ENCODE measurements at regions not wholly inside any gene's neighbourhood (a gene's known extent, or its start where the extent isn't known, plus 50 kb on each side); places are given as distances from the start of the nearest gene placed in this dataset.
"Not testable (repeated sequence)": the region's sequence is repeated elsewhere in the genome, so short reads cannot be mapped to it uniquely, and the experiment has no call there.

DNA sequence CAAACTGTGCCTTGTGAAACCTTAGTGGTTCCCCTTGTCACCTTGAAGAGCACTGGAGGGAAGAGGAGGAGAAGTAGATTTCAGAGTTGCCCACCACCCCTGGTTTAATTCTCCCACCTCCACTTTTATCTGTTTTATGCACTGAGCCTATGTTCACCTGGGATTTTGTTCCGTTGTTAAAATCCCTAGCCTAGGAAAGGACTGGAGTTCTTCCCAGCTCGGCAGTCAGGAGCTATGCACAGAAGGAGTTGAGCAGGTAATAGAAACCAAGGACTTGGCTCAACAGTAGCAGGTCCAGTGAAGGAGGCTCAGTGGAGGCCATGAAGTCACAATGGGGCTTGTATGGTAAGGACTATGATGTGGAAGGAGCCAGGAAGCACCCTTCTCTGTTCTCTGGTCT, 182.4 kb upstream of the ADRA1D start:
- DNase-seq = no peak

DNA sequence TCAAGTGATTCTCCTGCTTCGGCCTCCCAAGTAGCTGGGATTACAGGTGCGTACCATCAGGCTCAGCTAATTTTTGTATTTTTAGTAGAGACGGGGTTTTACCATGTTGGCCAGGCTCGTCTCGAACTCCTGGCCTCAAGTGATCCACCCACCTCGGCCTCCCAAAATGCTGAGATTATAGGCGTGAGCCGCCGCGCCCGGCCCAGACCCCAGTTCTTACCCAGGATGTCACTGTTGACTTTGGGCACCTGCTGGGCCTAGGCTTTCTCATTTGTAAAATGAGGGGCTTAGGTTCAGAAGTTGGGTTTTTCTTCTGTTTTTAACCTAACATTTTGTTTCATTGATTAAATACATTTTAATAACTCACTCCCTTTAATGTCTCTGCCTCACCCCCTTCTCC, 181.7 kb upstream of the ADRA1D start:
- not testable (repeated sequence) for DNase-seq

DNA sequence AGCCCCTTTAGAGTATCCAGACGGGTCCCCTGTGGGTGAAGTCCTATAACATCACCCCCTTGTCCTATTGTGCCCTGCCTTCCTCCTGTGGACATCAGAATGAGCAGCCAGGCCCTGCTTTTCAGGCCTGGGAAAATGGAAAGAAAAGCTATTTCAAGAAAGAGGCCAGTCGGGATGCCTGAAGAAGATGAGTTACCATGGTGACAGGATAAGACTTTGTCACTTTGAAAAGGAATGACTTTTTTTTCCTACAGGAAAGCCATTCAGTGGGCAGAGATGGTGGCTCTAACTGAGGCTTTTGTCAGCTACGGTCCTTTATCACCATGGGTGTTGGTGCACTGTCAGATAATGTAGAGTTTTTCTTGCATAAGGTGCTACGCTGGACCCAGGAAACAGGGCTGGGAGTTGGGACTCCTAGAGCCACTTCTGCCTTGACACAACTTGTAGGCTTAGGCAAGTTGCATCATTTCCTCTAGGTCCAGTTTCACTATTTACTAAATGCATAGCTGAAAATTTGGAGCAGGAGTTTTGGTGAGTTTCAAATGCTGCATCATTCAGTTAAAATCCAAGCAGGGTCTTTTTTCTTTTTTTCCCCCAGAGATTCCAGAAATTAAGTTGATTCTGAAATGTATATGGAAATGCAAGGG, 179.0 kb upstream of the ADRA1D start:
- peak; percentile 32 for DNase-seq

DNA sequence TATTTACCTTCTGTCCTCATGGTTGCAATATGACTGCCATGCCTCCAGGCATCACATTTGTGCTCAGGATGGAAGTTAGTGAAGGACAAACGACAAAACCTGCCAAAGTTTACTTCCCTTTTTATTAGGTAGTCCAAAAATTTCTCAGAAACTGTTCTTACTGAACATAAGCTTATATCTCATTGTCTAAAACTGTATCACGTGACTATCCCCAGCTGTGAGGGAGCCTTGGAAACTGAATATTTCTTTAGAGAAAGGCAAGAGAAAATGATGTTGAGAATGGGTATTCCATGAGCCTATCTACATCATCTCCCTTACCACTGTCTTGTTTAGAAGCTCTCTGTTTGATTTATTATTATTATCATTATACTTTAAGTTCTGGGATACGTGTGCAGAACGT, 169.1 kb upstream of the ADRA1D start:
- no peak for DNase-seq

DNA sequence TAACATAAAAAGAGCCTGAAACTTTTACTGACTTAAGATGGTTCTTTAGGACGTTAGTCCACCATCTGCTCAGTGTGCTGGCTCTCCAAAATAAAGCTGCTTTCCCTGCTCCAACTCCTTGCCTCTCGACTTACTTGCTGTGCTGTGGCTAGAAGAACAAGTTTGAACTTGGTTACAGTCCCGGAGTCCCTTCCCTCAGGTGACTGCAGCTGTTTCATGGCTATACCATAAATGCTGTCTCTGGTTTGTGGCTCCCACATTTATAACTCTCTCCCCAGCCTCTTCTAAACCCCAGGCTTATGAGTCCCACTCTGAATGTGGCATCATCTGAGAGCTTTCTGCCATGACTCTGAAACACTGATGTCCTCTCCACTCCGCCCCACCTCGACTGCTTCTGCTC, 166.2 kb upstream of the ADRA1D start:
- DNase-seq = no peak

DNA sequence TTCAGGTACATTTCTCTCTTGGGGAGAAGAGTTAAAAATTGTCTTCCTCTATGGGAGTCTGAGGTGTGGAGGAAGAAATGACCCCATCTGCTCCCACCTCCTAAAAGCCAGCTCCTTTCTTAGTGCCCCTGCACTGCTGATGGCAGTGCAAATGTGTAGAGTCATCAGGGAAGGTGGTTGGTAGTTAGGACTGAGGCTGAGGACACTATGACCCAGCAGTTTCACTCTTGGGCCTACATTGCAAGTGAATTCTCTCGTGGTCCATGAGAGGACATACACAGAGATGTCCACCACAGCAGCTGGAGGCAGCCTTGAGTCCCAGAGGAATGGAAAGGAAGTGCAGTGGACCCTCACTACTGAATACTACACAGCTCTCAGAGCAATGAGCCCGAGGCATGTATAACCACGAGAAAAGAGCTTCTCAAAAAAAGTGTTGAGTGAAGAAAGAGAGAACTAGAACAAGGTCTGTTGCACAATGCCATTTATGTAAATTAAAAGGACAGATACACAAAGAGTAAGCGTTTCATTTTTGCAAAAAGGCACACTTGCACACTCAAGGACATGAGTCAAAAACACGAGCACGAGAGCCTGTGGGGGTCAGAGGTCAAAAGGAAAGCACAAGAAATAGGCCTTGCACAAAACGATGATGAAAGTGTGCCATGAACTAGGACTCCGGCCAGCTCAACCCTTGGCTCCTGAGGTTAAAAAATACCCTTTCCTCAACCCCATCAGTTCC, 164.4 kb upstream of the ADRA1D start:
- no peak for DNase-seq

DNA sequence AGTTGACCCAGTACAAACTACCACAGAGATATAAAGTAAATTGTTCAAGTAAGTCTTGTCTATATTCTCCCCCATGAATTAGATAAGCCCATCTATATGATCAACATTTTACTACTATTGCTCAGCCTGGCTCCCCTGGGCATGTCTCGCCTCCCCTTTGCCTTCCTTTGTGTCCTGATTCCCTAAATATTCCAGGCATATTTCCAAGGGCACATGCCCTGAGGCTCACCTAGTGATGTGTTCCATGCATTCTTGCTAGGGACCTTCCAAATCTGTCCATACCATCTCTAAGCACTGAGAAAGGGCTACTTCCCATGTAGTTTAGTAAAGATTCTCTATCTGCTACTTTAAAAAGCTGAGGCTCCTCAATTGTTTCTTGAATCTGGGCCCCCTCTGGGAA, 163.1 kb upstream of the ADRA1D start:
- no peak for DNase-seq

DNA sequence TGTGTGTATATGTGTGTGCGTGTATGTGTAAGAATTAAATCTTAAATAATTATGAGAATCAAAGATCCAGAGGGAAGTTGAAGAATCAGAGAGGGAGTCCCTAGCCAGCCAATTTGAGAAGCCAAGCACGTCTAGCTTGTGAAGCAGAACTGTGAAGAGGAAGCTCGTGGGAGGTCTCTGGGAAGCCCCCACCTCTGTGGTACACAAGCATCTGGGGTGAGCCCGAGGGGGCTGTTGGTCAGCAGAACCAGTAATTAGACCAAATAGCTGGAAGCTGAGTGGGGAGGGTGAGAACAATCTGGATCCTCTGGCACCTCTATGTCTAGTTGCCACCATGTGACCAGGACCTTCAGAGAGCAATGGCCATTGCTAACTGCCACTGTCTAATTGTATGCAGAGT, 162.7 kb upstream of the ADRA1D start:
- DNase-seq = no peak

DNA sequence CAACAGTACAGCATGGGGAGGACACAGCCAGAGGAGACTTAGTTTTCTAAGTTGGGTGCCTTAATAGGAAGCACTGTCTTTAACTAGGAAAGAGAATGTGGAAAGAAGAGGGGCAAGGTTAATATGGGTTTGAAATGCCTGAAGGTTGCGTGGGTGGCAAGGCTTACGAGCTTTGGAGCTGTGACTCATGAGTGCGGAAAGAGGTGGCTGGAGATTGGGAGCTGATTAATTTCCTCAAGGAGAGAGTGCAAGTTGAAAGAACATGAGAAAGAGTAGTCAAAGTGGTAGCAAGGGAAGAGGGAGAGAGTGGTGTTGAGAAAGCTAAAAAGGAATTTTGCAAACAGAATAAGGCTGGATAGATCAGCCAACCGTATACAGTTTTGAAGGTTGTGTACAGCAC, 157.5 kb upstream of the ADRA1D start:
- peak; percentile 21 for DNase-seq

DNA sequence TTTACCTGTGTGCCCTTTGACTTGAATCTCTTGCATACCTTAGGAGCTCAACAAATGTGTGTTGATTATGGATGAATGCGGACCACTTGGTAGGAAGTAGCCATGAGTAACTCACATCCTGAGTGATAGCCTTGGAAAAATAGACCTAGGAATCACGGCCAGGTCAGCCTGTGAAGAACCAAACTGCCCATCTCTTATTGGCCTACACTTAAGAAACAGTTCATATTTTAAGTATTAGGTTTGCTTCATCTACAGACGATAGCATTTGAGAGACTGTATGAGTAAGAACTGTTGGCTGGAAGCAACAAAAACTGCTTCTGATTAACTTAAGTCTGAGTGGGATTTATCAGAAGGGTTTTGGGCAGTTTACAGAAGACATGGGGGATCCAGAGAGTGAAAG, 152.5 kb upstream of the ADRA1D start:
- no peak for DNase-seq

DNA sequence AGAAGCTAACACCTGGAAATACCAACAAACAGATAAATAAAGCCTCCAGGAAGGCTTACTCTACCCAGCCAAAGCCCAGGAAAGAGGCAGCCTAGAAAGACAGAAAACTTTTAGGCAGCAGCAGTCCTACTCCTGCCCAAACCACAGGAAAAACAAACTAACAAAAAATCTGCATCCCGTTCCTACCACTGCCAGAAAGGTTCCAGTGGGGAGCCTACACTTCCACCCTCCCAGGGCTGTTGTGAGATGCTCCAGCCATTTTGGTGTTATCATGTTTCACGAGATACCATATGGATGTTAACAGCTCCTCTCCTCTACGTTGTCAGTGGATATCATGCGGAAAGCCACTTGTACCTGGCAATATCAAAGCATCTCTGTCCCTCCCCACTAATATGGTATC, 135.9 kb upstream of the ADRA1D start:
- no peak for DNase-seq

DNA sequence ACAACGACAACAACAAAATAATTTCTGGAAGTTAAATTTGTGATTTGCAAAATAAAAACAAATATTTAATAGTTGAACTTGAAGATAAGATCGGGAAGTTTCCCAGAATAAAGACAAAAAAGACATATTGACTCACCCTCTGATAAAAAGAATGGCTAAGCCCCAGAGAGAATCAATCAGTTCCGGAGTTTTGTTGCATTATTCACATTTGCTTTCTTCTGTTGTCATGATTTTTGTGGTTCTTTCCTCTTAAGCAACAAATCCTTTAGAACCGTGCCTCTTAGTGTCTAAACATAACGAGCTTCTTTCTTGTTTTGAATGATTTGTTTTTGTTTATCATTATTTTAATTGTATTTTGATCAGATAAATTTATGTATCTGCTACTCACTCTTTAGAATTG, 134.9 kb upstream of the ADRA1D start:
- DNase-seq = no peak

DNA sequence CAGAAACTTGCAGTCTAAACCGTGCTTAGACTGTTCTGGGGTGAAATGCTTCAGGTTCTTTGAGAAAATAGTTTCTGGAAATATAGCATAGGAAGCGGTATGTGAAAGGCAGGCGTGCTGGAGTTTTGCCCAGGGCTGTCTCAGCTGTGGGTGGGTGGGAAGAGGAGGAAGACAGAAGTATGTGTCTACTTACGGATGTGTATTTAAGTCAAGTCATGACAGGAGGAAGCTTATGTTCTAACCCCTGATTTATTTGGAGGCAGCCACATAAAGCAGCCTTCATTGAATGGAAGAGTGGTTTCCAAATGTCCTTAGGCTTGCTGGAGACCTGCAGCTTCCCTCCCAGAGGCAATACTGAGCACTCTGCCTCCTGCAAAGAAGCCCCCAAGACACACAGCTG, 126.8 kb upstream of the ADRA1D start:
- peak; percentile 85 for DNase-seq

DNA sequence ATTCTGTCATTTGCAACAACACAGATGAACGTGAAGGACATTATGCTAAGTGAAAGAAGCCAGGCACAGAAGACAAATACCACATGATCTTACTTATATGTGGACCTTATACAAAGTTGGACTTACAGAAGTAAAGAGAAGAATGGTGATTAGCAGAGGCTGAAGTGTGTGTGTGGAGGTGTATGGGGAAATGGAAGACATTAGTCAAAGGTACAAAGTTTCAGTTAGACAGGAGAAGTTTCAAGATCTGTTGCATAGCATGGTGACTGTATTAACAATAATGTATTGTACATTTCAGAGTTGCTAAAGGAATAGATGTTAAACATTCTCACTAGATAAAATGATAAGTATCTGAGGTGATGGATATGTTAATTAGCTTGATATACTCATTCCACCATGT, 124.4 kb upstream of the ADRA1D start:
- DNase-seq = no peak

DNA sequence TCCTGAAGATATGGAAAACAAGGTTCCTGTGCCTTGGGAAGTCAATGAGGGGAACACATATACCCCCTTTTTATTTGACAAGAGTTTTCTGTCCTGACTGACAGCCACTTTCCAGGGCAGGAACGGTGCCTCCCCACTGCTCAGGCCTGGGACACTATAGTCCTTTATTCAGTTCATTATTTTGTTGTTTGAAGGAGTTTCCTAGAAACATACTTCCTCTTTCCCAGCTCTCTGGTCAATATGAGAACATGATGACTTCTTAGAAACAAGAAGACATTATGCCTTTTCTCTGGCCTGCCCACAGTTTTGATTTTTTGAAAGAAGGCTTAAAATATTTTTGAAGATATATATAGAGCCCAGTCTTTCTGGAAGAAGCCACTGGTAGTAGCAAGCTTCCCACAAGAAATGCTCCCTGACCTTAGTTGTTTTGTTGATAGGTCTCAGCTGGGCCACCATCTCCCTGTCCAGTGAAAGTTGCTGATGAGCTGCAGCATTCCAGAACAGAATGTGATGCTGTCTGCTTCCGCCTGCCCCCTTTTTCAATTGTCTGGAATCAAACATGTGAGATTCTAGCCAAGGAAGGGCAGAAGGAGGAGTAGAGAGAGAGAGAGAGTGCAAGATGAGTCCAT, 122.7 kb upstream of the ADRA1D start:
- DNase-seq = no peak

DNA sequence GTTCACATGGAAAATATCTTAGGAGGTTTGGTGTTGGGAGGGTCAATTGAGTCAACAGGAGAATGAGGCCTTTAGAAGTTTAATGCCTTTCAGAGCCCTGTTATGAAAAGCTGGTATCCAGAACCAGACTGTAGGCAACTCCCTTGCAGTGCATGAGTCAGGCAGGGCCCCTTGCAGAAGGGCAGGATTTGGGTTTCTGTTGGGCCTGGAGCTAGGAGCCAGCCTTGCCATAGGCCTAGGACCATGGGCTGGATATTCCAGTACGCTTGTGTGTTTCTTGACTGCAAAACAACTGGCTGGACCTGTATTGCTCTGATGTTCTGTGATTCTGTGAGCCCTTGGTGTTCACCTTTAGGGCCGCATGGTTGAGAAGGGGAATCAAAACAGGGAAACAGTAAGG, 121.8 kb upstream of the ADRA1D start:
- DNase-seq = no peak

DNA sequence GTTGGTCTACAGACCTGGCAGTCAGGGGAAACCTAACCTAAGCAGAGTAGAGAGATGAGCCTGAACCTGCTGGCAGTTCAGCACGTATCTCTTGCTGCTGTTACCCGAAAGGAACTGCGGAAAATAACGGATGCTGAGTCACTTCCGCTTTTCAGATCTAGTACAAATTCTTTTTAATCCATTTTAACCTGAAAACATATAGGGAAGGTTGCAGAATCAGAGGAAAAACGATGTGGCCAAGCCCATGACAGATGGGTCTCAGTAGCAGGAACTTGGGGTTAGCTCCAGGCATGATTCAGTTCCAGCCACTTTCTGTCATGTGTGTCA, 120.7 kb upstream of the ADRA1D start:
- no peak for DNase-seq

DNA sequence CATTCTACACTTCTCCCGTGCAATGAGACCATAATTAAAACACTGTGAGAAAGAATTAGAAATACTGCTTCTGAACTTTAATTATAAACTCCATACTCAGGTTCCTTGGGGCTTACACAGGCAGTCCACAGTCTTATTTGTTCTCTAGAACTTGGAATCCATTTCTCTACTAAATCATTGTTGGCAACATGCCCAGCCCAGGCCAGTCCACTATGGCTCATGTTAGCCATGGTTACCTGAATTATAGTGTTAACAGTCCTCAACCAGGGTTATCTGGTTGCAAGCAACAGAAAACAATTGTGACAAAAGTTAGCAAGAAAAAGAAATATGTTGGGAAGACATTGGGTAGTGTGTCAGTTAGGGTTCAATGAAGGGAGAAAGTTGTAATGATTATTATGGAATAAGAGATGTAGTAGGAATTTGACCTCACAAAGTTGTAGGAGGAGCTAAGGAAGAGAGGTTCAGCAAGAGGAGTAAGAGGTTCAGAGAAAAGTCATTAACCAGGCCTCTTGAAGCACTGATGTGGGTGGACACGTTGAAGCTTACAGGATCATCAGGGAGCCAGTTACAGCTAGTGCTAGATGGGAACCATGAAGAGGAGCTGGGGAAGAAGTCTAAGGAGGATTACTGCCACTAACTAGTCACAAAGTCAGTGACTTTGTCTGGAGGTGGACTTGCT, 120.2 kb upstream of the ADRA1D start:
- no peak for DNase-seq

DNA sequence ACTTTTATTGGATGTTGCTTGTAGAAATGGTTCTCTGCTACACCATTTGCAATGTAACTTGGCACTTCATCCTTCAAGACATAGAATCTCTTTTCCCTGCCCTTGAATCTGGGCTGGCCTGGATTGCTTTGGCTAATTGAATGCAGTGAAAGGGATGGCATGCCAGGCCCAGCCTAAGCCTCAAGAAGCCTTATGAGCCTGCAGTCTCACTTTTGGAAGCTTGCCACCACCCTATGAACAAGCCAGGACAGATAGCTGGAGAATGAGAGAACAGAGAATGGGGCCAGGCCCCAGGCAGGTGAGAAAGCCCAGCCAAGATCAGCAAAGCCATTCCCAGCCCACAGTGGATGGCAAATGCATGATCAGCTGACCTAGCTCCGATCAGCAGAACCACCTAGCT, 117.0 kb upstream of the ADRA1D start:
- DNase-seq = peak; percentile 23

DNA sequence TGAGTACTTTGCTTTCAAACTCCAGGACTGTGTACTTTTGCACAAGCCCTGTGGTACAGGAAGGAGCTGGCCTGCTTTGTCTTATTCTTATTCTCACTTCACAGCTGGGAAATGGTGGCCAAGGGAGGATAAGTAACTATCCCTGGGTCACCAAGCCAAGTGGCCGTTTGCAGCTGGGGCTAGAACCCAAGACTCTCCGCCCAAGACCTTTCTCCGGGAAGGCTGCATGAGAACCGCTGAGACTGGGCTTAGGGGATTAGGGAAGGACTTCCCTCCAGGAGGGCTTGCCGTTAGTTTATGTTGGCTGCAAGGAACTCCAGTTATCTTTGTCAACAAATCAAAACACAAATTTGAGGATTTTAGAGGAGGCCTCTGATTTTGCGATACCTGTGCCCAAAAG, 109.5 kb upstream of the ADRA1D start:
- DNase-seq = no peak

DNA sequence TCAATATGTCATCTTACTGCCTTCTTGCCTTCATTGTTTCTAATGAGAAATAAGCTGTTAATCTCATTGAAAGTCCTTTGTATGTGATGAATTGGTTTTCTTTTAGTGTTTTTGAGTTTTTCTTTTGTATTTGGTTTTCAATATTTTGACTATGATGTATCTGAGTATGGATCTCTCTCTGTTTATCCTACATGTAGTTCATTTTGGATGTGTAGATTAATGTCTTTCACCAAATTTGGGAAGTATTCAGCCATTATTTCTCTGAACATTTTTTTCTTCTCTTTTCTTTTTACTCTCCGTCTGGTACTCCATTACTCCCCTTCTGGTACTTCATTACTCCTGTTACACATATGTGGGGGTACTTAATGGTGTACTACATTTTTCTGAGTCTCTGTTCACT, 103.3 kb upstream of the ADRA1D start:
- DNase-seq = no peak

DNA sequence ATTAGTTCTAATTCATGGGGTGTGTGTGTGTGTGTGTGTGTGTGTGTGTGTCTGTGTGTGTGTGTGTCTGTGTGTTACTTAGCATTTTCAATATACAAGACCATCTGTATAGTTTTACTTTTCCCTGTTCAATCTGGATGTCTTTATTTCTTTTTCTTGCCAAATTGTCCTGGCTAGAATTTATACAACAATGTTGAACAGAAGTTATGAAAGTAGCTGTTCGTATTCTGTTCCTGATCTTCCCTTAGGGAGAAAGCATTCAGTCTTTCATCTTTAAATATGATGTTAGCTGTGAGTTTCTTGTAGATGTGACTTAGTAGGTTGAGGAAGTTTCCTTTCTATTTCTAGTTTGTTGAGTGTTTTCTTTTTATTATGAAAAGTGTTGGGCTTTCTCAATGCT, 101.0 kb upstream of the ADRA1D start:
- no peak for DNase-seq

DNA sequence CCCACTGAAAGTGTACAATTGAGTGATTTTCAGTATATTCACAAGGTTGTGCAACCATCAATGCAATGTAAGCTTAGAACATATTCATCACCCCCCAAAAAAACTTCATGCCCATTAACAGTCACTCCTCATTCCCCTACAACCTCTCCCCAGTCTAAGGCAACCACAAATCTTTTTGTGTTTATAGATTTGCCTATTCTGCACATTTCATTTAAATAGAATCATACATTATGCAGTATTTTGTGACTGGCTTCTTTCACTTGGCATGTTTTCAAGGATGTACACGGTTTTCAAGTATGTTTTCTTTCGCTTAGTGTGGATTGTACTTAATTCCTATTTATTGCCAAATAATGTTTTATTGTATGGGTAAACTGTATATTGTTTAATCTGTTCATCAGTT, 95.6 kb upstream of the ADRA1D start:
- peak; percentile 81 for DNase-seq

DNA sequence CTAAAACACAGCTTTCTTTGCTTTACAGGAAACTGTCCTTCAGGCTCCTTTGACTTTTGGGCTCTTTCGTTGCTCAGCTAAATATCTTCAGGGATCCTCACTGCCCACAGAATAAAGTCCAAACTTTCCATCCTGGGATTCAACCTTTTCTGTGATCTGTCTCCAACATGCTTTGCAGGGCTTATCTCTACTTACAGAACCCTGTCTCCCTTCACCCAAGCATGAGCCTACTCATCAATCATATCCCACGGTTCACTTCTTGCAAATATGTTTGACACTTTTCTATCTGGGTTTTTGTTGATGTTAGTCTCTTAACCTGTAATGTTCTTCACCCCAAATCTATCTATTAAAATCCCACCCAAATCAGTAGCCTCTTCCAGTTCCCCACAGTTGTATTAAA, 93.5 kb upstream of the ADRA1D start:
- no peak for DNase-seq

All from fibroblast of skin of scalp (primary cell).